K562 (cell line): ENCODE measurements at regions not wholly inside any gene's neighbourhood (a gene's known extent, or its start where the extent isn't known, plus 50 kb on each side); places are given as distances from the start of the nearest gene placed in this dataset.

Source experiments
- ATAC-seq: fragments of 200-7000 bp; cut with Tn5 transposase; 3 replicates; pipeline ENCODE4 v1.9.1; 2020; ENCODE audit warnings: moderate library complexity
- BruUV-seq: library from RNA; stranded (reverse); fragments of 400-500 nt; replicated peaks from 2 replicates; lab custom pipeline; 2021; lab: Mats Ljungman, UMichigan
- CTCF ChIA-PET: fragments of 300-600 bp; formaldehyde crosslinking; extraction: SDS; loops from one replicate; lab custom pipeline; 2021; ENCODE audit warnings: low intra/inter-chr PET ratio; lab: Yijun Ruan, JAX
- POLR2A ChIA-PET: fragments of 300-600, 350-650 bp; sonication (Branson Sonifier 250); formaldehyde crosslinking; extraction: SDS; loops from one replicate; lab custom pipeline; 2021; ENCODE audit warnings: antibody characterized with exemption, inconsistent platforms; lab: Yijun Ruan, JAX
- DNase-seq, 4 experiments: peaks; one replicate each; pipeline versions ENCODE4 v3.0.0 to v3.0.0-alpha.2; 2011 to 2018; ENCODE audit warnings: low spot score in 3 of 4, mixed read lengths in 3 of 4; ENCODE audit errors: extremely low read depth in 1 of 4
- FAIRE-seq: peaks from 2 replicates; lab custom pipeline; 2011; peaks lifted over from hg19 to GRCh38; lab: Jason Lieb, UNC
- H2AFZ ChIP-seq: 2 replicates; pipeline ENCODE4 v1.6.0; 2011; ENCODE audit warnings: low read depth, low read length, control low read depth, inconsistent platforms
- H3K27ac ChIP-seq: fragments of 200-600 bp; 3 replicates; pipeline ENCODE4 v1.8.0; 2011; ENCODE audit warnings: low read depth, mild to moderate bottlenecking, control low read depth, inconsistent platforms, low read length, moderate library complexity, mixed read lengths; ENCODE audit errors: extremely low read depth
- H3K27me3 ChIP-seq, 2 experiments: fragments of 300-600 bp in 1 of 2; 2 replicates in 1 of 2; 3 replicates in 1 of 2; pipeline versions ENCODE4 v1.6.0 to v1.8.0; 2011; ENCODE audit warnings: inconsistent platforms in 2 of 2, low read length in 2 of 2, mild to moderate bottlenecking in 1 of 2, mixed read lengths in 1 of 2, moderate library complexity in 1 of 2; ENCODE audit not compliant: control insufficient read depth in 2 of 2, insufficient read depth in 2 of 2
- H3K36me3 ChIP-seq: fragments of 300-600 bp; 3 replicates; pipeline ENCODE4 v1.8.0; 2011; ENCODE audit warnings: mild to moderate bottlenecking, low read length, inconsistent platforms; ENCODE audit not compliant: control insufficient read depth, insufficient read depth
- H3K4me1 ChIP-seq, 2 experiments: fragments of 200-600 bp in 1 of 2; replicated peaks in 1 of 2; 2 replicates in 1 of 2; 3 replicates in 1 of 2; pipeline versions ENCODE4 v1.5.1 to v1.8.0; 2011; ENCODE audit warnings: inconsistent platforms in 2 of 2, low read length in 2 of 2, mild to moderate bottlenecking in 1 of 2, mixed read lengths in 1 of 2, moderate library complexity in 1 of 2; ENCODE audit not compliant: control insufficient read depth in 2 of 2, insufficient read depth in 2 of 2
- H3K4me2 ChIP-seq: 2 replicates; pipeline ENCODE4 v1.6.1; 2011; ENCODE audit warnings: low read length, control low read depth, inconsistent platforms, mixed read lengths; ENCODE audit not compliant: insufficient read depth
- H3K4me3 ChIP-seq: fragments of 200-600 bp; sonication (generic), shearing (Covaris generic); 2 replicates; pipeline ENCODE4 v1.5.1; 2016; ENCODE audit warnings: control low read depth, inconsistent platforms
- H3K79me2 ChIP-seq: fragments of 200-600 bp; 3 replicates; pipeline ENCODE4 v1.8.0; 2011; ENCODE audit warnings: low read length, inconsistent platforms; ENCODE audit not compliant: control insufficient read depth, insufficient read depth
- H3K9ac ChIP-seq, 2 experiments: 2 replicates each; pipeline versions ENCODE4 v1.6.0 to v1.6.1; 2011; ENCODE audit warnings: low read depth in 2 of 2, low read length in 2 of 2, control low read depth in 1 of 2, inconsistent platforms in 1 of 2, mild to moderate bottlenecking in 1 of 2, mixed read lengths in 1 of 2; ENCODE audit not compliant: insufficient read depth in 1 of 2
- H3K9me1 ChIP-seq: one replicate; pipeline ENCODE4 v1.6.0; 2011; ENCODE audit warnings: inconsistent platforms, mild to moderate bottlenecking, low read length, moderate library complexity; ENCODE audit not compliant: control insufficient read depth, insufficient read depth
- H3K9me3 ChIP-seq: replicated peaks from 2 replicates; pipeline ENCODE4 v1.5.1; 2011; ENCODE audit warnings: low read depth, low read length, inconsistent platforms; ENCODE audit not compliant: control insufficient read depth, insufficient read depth
- H4K20me1 ChIP-seq: replicated peaks from 2 replicates; pipeline ENCODE4 v1.6.1; 2011; ENCODE audit warnings: low read length, inconsistent platforms, mixed read lengths; ENCODE audit not compliant: control insufficient read depth, insufficient read depth
- CEBPG ChIP-seq, 3 experiments: fragments of 200-800 bp in 1 of 3; sonication (Bioruptor generic) in 1 of 3; sonication (generic) in 1 of 3; formaldehyde crosslinking in 1 of 3; IDR thresholded peaks in 2 of 3; conservative IDR thresholded peaks in 1 of 3; 2 replicates each; pipeline versions ENCODE4 v1.6.1 to v1.8.0; 2016 to 2022; ENCODE audit warnings: missing compliant biosample characterization in 2 of 3, missing genetic modification characterization in 2 of 3, mild to moderate bottlenecking in 1 of 3, missing genetic modification reagents in 1 of 3
- DNMT1 ChIP-seq: fragments of 450-650 bp; IDR thresholded peaks from 2 replicates; pipeline ENCODE4 v1.6.1; 2016; ENCODE audit warnings: antibody characterized with exemption, mild to moderate bottlenecking
- ETS2 ChIP-seq: IDR thresholded peaks from 2 replicates; pipeline ENCODE4 v1.6.1; 2016; ENCODE audit warnings: borderline replicate concordance, missing genetic modification characterization, mild to moderate bottlenecking, moderate library complexity, missing compliant biosample characterization; ENCODE audit not compliant: poor library complexity, severe bottlenecking
- HCFC1 ChIP-seq: IDR thresholded peaks from 2 replicates; pipeline ENCODE4 v1.6.1; 2012; ENCODE audit warnings: low read depth, low read length, improper control_type of control experiment
- KDM1A ChIP-seq, 2 experiments: fragments of 450-650 bp; IDR thresholded peaks; 2 replicates each; pipeline ENCODE4 v1.6.1; 2016; ENCODE audit warnings: mild to moderate bottlenecking in 2 of 2
- KLF10 ChIP-seq: fragments of 250-450 bp; sonication (Bioruptor Pico); IDR thresholded peaks from 2 replicates; pipeline ENCODE4 v1.6.1; 2021; ENCODE audit warnings: matching md5 sums
- KLF13 ChIP-seq: fragments of 450-650 bp; IDR thresholded peaks from 2 replicates; pipeline ENCODE4 v1.6.1; 2016; ENCODE audit warnings: missing genetic modification characterization, low read depth, mild to moderate bottlenecking, missing compliant biosample characterization, moderate library complexity, borderline replicate concordance
- PHF20 ChIP-seq: fragments of 450-650 bp; IDR thresholded peaks from 2 replicates; pipeline ENCODE4 v1.6.1; 2018; ENCODE audit not compliant: partially characterized antibody
- POLR3A ChIP-seq: IDR thresholded peaks from 2 replicates; pipeline ENCODE4 v1.6.1; 2011; ENCODE audit warnings: borderline replicate concordance, mild to moderate bottlenecking, moderate library complexity; ENCODE audit not compliant: insufficient read length, insufficient read depth; ENCODE audit errors: extremely low read depth
- SMARCA4 ChIP-seq: fragments of 450-650 bp; IDR thresholded peaks from 2 replicates; pipeline ENCODE4 v1.6.1; 2016
- TBP ChIP-seq: optimal IDR thresholded peaks from 2 replicates; pipeline ENCODE3; 2011; ENCODE audit warnings: low read depth, low read length, improper control_type of control experiment
- TCFL5 ChIP-seq: fragments of 250-450 bp; sonication (Bioruptor Pico); conservative IDR thresholded peaks from 2 replicates; pipeline ENCODE4 v1.6.1; 2021; ENCODE audit warnings: mild to moderate bottlenecking, moderate library complexity, matching md5 sums
- XRCC4 ChIP-seq: IDR thresholded peaks from one replicate; pipeline ENCODE4 v1.6.1; 2011; ENCODE audit not compliant: insufficient read depth, insufficient read length; ENCODE audit errors: extremely low read depth
- ZNF146 ChIP-seq: IDR thresholded peaks from one replicate; pipeline ENCODE4 v1.6.1; 2018; ENCODE audit warnings: missing compliant biosample characterization; ENCODE audit not compliant: unreplicated experiment
- ZNF76 ChIP-seq: fragments of 250-450 bp; sonication (Bioruptor Pico); IDR thresholded peaks from 2 replicates; pipeline ENCODE4 v1.4.0; 2020; ENCODE audit warnings: mild to moderate bottlenecking, moderate library complexity, borderline replicate concordance
- ZSCAN29 ChIP-seq: fragments of 450-650 bp; IDR thresholded peaks from 2 replicates; pipeline ENCODE4 v1.6.1; 2017
- WGBS: fragments of 100-300 bp; shearing (Covaris generic); methylation state at CpG from one replicate; pipeline ENCODE4 v1.1.6; 2016; ENCODE audit warnings: low coverage, mixed read lengths; ENCODE audit not compliant: insufficient coverage; ENCODE audit errors: missing lambda C conversion rate; 5-methylcytosine and 5-hydroxymethylcytosine counted together
- in situ Hi-C: fragments of 300-500 bp; cut with MboI; formaldehyde crosslinking; loops from 4 replicates; pipeline ENCODE4 v1.15.0; 2018; ENCODE audit warnings: inconsistent platforms, mixed read lengths
- intact Hi-C: fragments of 100-400 bp; cut with micrococcal nuclease; formaldehyde crosslinking; loops from 2 replicates; pipeline ENCODE4 v1.14.2; 2022
- TF ChIP-seq, protein P1 (sequence below): fragments of 200-800 bp; sonication (Bioruptor generic); IDR thresholded peaks from 2 replicates; pipeline ENCODE4 v1.6.1; 2017; ENCODE audit warnings: missing genetic modification characterization, missing compliant biosample characterization

- TF ChIP-seq KLF13, result no peak
- TF ChIP-seq POLR3A, result no peak
Observed at GRCh38 chr9:1916095-1916494, 99.1 kb upstream of the SMARCA2 start (continued).

- Histone ChIP-seq H3K4me1 (no peaks in the 10 kb centered on the region), H3K27me3 (peaks cover 0 to 10% of the 10 kb centered on the region in 2 experiments; a peak in 2 of 5 replicates), H2AFZ (no peak overlapping the region; the same call in 1 of the 2 replicates), H3K27ac (no peak overlapping the region), H3K4me3 (no peak overlapping the region), H3K79me2 (no peaks in the 10 kb centered on the region), H3K4me2 (no peak overlapping the region), H3K9ac (no peak overlapping the region), H3K36me3 (no peaks in the 10 kb centered on the region), H3K9me1 (no peaks in the 10 kb centered on the region), H3K9me3 (no peaks in the 10 kb centered on the region), H4K20me1 (no peaks in the 10 kb centered on the region)
- ChIA-PET POLR2A (interaction anchor here (1.3 kb wide), 1 partner anchor 292 kb away, joined by 4 read pairs; no protein-coding TSS in a partner anchor), CTCF (no interaction called here)
- WGBS, result 5% methylated on average over 8 of the region's 12 CpGs
- FAIRE-seq (no peak), ATAC-seq (no peak), DNase-seq (no peak)
- no TSS peak for BruUV-seq
- intact Hi-C loops (no loop called here), in situ Hi-C loops (no loop called here)
- no peak for TF ChIP-seq TCFL5 (CRISPR knock-in tag)
- no peak for TF ChIP-seq ETS2 (tag)
- TF ChIP-seq TBP, result no peak
- TF ChIP-seq, protein P1, sequence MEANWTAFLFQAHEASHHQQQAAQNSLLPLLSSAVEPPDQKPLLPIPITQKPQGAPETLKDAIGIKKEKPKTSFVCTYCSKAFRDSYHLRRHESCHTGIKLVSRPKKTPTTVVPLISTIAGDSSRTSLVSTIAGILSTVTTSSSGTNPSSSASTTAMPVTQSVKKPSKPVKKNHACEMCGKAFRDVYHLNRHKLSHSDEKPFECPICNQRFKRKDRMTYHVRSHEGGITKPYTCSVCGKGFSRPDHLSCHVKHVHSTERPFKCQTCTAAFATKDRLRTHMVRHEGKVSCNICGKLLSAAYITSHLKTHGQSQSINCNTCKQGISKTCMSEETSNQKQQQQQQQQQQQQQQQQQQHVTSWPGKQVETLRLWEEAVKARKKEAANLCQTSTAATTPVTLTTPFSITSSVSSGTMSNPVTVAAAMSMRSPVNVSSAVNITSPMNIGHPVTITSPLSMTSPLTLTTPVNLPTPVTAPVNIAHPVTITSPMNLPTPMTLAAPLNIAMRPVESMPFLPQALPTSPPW (CRISPR knock-in tag), result no peak
- TF ChIP-seq XRCC4, result no peak
- TF ChIP-seq ZNF146 (CRISPR knock-in tag), result no peak
- TF ChIP-seq CEBPG (CRISPR knock-in tag; IDR thresholded peaks at IDR 0.05), result no peak
- no peak for TF ChIP-seq CEBPG (tag; conservative IDR thresholded peaks at IDR 0.05 in 1 of 2, IDR thresholded peaks at IDR 0.05 in 1 of 2)
- TF ChIP-seq KDM1A (IDR thresholded peaks at IDR 0.05), result no peak
- TF ChIP-seq ZNF76 (CRISPR knock-in tag), result no peak
- no peak for TF ChIP-seq KLF10
- TF ChIP-seq HCFC1, result no peak
- TF ChIP-seq ZSCAN29, result no peak
- no peak for TF ChIP-seq SMARCA4
- no peak for TF ChIP-seq DNMT1
- TF ChIP-seq PHF20, result no peak
Observed at GRCh38 chr9:1916655-1917054, 98.5 kb upstream of the SMARCA2 start.
